HUES6 (cell line): ENCODE measurements at regions not wholly inside any gene's neighbourhood (a gene's known extent, or its start where the extent isn't known, plus 50 kb on each side); places are given as distances from the start of the nearest gene placed in this dataset.

Experiments
- H3K27ac ChIP-seq: 2 replicates; pipeline ENCODE4 v1.7.0; 2013; ENCODE audit warnings: low read depth, mild to moderate bottlenecking, low read length, inconsistent platforms
- H3K27me3 ChIP-seq: 2 replicates; pipeline ENCODE4 v1.6.1; 2013; ENCODE audit warnings: low read length; ENCODE audit not compliant: control insufficient read depth, insufficient read depth
- H3K36me3 ChIP-seq: 2 replicates; pipeline ENCODE4 v1.6.1; 2013; ENCODE audit warnings: low read length; ENCODE audit not compliant: control insufficient read depth, insufficient read depth
- H3K4me1 ChIP-seq: 2 replicates; pipeline ENCODE4 v1.6.1; 2013; ENCODE audit warnings: low read length; ENCODE audit not compliant: control insufficient read depth, insufficient read depth
- H3K4me3 ChIP-seq: 2 replicates; pipeline ENCODE4 v1.5.1; 2013; ENCODE audit warnings: low read depth, low read length
- H3K9ac ChIP-seq: one replicate; pipeline ENCODE4 v1.6.1; 2013; ENCODE audit warnings: mild to moderate bottlenecking, low read length
- H3K9me3 ChIP-seq: 2 replicates; pipeline ENCODE4 v1.6.1; 2013; ENCODE audit warnings: low read depth, low read length; ENCODE audit not compliant: control insufficient read depth, insufficient read depth

GRCh38 chr10:70966646-70967553, 78.5 kb upstream of the PCBD1 start:
- no peak overlapping the region for H3K27ac ChIP-seq

GRCh38 chr10:70967591-70968587, 79.5 kb upstream of the PCBD1 start:
- Histone ChIP-seq H3K9me3 (peaks cover 12% of the 10 kb centered on the region; the same call in 1 of the 2 replicates), H3K27me3 (0 out of 2 replicates have a peak, but pooled peaks cover 5% of the 10 kb centered on the region), H3K9ac (no peak overlapping the region), H3K4me3 (no peak overlapping the region), H3K4me1 (peaks cover 19% of the 10 kb centered on the region), H3K36me3 (no peaks in the 10 kb centered on the region), H3K27ac (no peak overlapping the region)

More at GRCh38 chr10:70966646-70967553, 78.5 kb upstream of the PCBD1 start:
- no peak overlapping the region for H3K9ac ChIP-seq
- H3K4me1 ChIP-seq: peaks cover 19% of the 10 kb centered on the region
- H3K9me3 ChIP-seq: peaks cover 5% of the 10 kb centered on the region; the same call in 1 of the 2 replicates
- H3K36me3 ChIP-seq: no peaks in the 10 kb centered on the region
- no peak overlapping the region for H3K4me3 ChIP-seq
- H3K27me3 ChIP-seq: peaks cover 5% of the 10 kb centered on the region; the same call in 1 of the 2 replicates

DNA sequence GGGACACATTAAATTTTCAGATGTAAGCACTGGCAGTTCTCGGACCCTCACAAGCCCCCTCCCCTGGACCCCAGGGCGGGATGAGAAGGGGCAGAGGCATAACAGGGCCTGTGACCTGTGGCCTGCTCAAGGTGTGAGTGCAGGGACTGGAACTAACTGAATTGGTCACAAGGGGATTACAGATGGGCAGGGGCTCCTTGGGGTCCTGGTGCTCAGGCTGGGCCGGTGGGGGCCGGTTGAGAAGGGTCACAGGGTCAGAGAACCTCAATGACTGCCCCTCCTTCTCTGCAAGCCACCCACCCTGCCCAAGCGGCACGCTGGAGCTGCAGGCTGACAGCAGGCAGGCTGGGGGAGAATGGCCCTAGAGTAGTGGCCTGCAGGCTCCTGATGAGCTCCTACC, 80.8 kb upstream of the PCBD1 start:
- Histone ChIP-seq H3K27me3 (0 out of 2 replicates have a peak, but pooled peaks cover 3% of the 10 kb centered on the region), H3K9me3 (peaks cover 12% of the 10 kb centered on the region; the same call in 1 of the 2 replicates), H3K4me1 (peaks cover 19% of the 10 kb centered on the region), H3K27ac (no peak overlapping the region), H3K4me3 (no peak overlapping the region), H3K9ac (no peak overlapping the region), H3K36me3 (no peaks in the 10 kb centered on the region)

GRCh38 chr10:70970830-70971229, 82.5 kb upstream of the PCBD1 start:
- peaks cover 23% of the 10 kb centered on the region for H3K4me1 ChIP-seq
- no peaks in the 10 kb centered on the region for H3K36me3 ChIP-seq
- no peaks in the 10 kb centered on the region for H3K27me3 ChIP-seq

DNA sequence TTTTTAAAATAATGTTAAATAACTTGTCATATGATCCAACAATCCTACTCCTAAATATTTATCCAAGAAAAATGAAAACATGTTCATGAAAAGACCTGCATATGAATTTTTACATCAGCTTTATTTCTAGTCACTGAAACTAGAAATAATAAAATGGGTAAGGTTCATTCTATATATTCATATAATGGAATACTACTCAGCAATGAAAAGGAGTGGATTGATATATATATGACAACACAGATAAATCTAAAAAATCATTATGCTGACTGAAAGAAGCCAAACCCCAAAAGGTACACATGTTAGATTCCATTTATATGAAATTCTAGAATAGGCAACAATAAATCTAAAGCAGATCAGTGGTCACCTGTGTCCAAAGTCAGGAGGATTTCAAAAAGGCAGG, 84.9 kb upstream of the PCBD1 start:
- Histone ChIP-seq H3K9me3 (peaks cover 12% of the 10 kb centered on the region; the same call in 1 of the 2 replicates), H3K4me3 (no peak overlapping the region), H3K9ac (no peak overlapping the region), H3K27ac (no peak overlapping the region), H3K27me3 (no peaks in the 10 kb centered on the region), H3K36me3 (no peaks in the 10 kb centered on the region), H3K4me1 (peaks cover 11% of the 10 kb centered on the region)

More at GRCh38 chr10:70970830-70971229, 82.5 kb upstream of the PCBD1 start:
- Histone ChIP-seq H3K4me3 (no peak overlapping the region), H3K27ac (peak overlapping the region; percentile 63; the same call in 1 of the 2 replicates), H3K9ac (peak overlapping the region; percentile 5), H3K9me3 (peaks cover 12% of the 10 kb centered on the region; the same call in 1 of the 2 replicates)

- no peaks in the 10 kb centered on the region for H3K36me3 ChIP-seq
- H3K27ac ChIP-seq: no peak overlapping the region
- H3K9ac ChIP-seq: no peak overlapping the region
- no peaks in the 10 kb centered on the region for H3K27me3 ChIP-seq
- H3K4me1 ChIP-seq: peaks cover 10% of the 10 kb centered on the region
- H3K4me3 ChIP-seq: no peak overlapping the region
- H3K9me3 ChIP-seq: peaks cover 12% of the 10 kb centered on the region; the same call in 1 of the 2 replicates
Measured at GRCh38 chr10:70974351-70974901, 86.1 kb upstream of the PCBD1 start.

- Histone ChIP-seq H3K9ac (no peak overlapping the region), H3K36me3 (no peaks in the 10 kb centered on the region), H3K27ac (no peak overlapping the region), H3K4me1 (peaks cover 10% of the 10 kb centered on the region), H3K9me3 (peaks cover 12% of the 10 kb centered on the region; the same call in 1 of the 2 replicates), H3K4me3 (no peak overlapping the region), H3K27me3 (no peaks in the 10 kb centered on the region)
Measured at GRCh38 chr10:70974920-70975319, 86.6 kb upstream of the PCBD1 start.

DNA sequence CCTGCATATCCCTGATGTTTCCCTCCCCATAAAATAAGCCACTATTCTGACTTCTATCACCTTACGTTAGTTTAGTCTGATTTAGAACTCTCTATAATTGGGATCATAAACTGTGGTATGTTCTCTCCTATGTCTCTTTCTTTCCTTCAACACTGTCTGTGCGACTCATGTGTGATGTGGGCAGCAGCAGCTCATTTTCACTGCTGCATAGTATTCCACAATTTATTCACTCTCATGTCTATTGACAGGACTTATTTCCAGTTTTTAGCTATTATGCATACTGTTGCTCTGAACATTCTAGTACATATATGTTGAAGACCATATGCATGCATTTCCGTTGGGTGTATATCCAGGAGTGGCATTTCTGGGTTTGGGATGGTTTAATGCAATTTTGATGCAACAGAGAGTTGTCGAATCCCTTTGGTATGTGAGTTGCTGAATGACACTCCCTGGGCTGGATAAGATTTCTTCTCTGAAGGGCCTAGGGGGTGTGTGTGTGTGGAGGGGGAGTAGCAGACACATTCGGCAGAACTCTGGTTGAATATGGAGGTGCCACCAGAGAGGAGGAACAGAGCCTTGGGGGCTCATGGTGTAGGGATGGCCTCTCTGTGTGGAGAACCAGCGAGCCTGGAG, 87.8 kb upstream of the PCBD1 start:
- Histone ChIP-seq H3K4me1 (peaks cover 4% of the 10 kb centered on the region; the same call in 1 of the 2 replicates), H3K27ac (no peak overlapping the region), H3K4me3 (no peak overlapping the region), H3K36me3 (no peaks in the 10 kb centered on the region), H3K9me3 (peaks cover 12% of the 10 kb centered on the region; the same call in 1 of the 2 replicates), H3K27me3 (no peaks in the 10 kb centered on the region), H3K9ac (no peak overlapping the region)

DNA sequence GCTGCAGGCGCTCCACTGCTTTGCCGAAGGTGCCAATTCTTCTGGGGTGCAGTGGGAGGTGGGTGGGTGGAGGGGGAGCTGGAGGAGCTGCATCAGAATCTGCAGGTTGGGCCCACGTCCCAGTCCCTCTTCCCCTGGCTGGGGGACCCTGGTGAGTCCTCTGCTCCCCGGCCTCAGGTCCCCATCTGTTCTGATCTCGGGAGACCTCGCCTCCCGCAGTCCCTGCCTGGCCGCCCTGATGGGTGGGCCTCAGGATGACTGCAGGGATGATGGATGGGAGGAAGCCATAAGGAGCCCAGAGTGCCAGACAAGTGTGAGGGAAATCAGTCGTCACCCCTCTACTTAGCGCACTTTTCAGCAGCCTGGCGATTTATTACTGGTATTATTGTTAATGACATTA, 89.3 kb upstream of the PCBD1 start:
- no peak overlapping the region for H3K4me3 ChIP-seq
- H3K9ac ChIP-seq: no peak overlapping the region
- no peak overlapping the region for H3K27ac ChIP-seq
- no peaks in the 10 kb centered on the region for H3K36me3 ChIP-seq
- H3K27me3 ChIP-seq: no peaks in the 10 kb centered on the region
- H3K4me1 ChIP-seq: peaks cover 4% of the 10 kb centered on the region; the same call in 1 of the 2 replicates
- peaks cover 2% of the 10 kb centered on the region; the same call in 1 of the 2 replicates for H3K9me3 ChIP-seq

DNA sequence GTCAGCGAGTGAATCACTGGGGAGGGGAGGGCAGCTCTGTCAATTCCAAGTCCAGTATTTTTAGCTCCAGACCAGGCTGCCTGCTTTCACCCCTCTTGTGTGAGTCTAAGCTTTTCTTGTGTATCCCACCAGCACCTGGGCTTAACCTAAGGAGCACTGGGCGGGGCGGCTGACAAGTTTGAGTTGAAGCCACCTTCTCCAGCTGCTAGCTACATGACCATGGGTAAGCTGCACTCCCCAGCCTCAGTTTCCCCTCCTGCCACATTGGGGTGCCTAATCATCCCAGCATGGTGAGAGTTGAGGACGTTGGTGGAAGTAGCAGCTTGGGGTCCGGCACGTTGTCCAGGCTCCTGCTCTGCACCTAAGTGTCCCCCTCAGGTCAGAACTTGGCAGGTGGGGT, 89.8 kb upstream of the PCBD1 start:
- Histone ChIP-seq H3K4me1 (peaks cover 4% of the 10 kb centered on the region; the same call in 1 of the 2 replicates), H3K9ac (no peak overlapping the region), H3K27me3 (no peaks in the 10 kb centered on the region), H3K27ac (no peak overlapping the region), H3K9me3 (no peaks in the 10 kb centered on the region), H3K36me3 (no peaks in the 10 kb centered on the region), H3K4me3 (no peak overlapping the region)
